SK-N-SH (cell line): ENCODE measurements at regions not wholly inside any gene's neighbourhood (a gene's known extent, or its start where the extent isn't known, plus 50 kb on each side); places are given as distances from the start of the nearest gene placed in this dataset.

Experiments
- CTCF ChIA-PET: fragments of 300-600, 350-600 bp; formaldehyde crosslinking; extraction: SDS; loops from one replicate; lab custom pipeline; 2021; lab: Yijun Ruan, JAX
- POLR2A ChIA-PET: fragments of 350-600 bp; sonication (Branson Sonifier 250); formaldehyde crosslinking; extraction: SDS; loops from one replicate; lab custom pipeline; 2020; ENCODE audit warnings: antibody characterized with exemption, inconsistent platforms; lab: Yijun Ruan, JAX
- DNase-seq: peaks from one replicate; pipeline ENCODE4 v3.0.0; 2012
- H2AFZ ChIP-seq: fragments of 200-600 bp; sonication (generic); 2 replicates; pipeline ENCODE4 v1.8.1; 2016; ENCODE audit warnings: antibody characterized with exemption, mild to moderate bottlenecking, low read depth
- H3F3A ChIP-seq: fragments of 200-600 bp; sonication (generic); replicated peaks from 2 replicates; pipeline ENCODE3; 2016; ENCODE audit warnings: antibody characterized with exemption, mild to moderate bottlenecking; ENCODE audit not compliant: insufficient read depth
- H3K27ac ChIP-seq, 2 experiments: fragments of 200-500 bp in 1 of 2; fragments of 200-600 bp in 1 of 2; sonication (Bioruptor generic) in 1 of 2; sonication (generic), shearing (Covaris generic) in 1 of 2; 2 replicates each; pipeline versions ENCODE4 v1.5.1 to v1.6.1; 2014 to 2016; ENCODE audit warnings: low read depth in 2 of 2, inconsistent platforms in 1 of 2, low read length in 1 of 2, mild to moderate bottlenecking in 1 of 2, mixed read lengths in 1 of 2
- H3K27me3 ChIP-seq: fragments of 200-600 bp; sonication (generic), shearing (Covaris generic); 2 replicates; pipeline ENCODE4 v1.6.1; 2016; ENCODE audit warnings: mixed run types; ENCODE audit not compliant: insufficient read depth
- H3K36me3 ChIP-seq, 2 experiments: fragments of 200-500 bp in 1 of 2; fragments of 200-600 bp in 1 of 2; sonication (Bioruptor generic) in 1 of 2; sonication (generic) in 1 of 2; replicated peaks in 1 of 2; 2 replicates each; pipeline versions ENCODE3 to v1.5.1; 2014 to 2016; ENCODE audit warnings: low read length in 1 of 2, mild to moderate bottlenecking in 1 of 2; ENCODE audit not compliant: insufficient read depth in 2 of 2, control insufficient read depth in 1 of 2
- H3K4me1 ChIP-seq, 2 experiments: fragments of 200-500 bp in 1 of 2; fragments of 200-600 bp in 1 of 2; sonication (Bioruptor generic) in 1 of 2; sonication (generic), shearing (Covaris generic) in 1 of 2; 2 replicates each; pipeline versions ENCODE4 v1.5.1 to v1.6.1; 2014 to 2016; ENCODE audit warnings: low read depth in 1 of 2, low read length in 1 of 2, mixed run types in 1 of 2; ENCODE audit not compliant: insufficient read depth in 2 of 2, control insufficient read depth in 1 of 2
- H3K4me2 ChIP-seq: fragments of 200-600 bp; sonication (generic), shearing (Covaris generic); 2 replicates; pipeline ENCODE4 v1.6.1; 2017; ENCODE audit warnings: mixed run types
- H3K4me3 ChIP-seq, 2 experiments: fragments of 200-500 bp in 1 of 2; fragments of 200-600 bp in 1 of 2; sonication (Bioruptor generic) in 1 of 2; sonication (generic), shearing (Covaris generic) in 1 of 2; 2 replicates each; pipeline versions ENCODE4 v1.5.1 to v1.8.1; 2014 to 2016; ENCODE audit warnings: low read depth in 2 of 2, inconsistent platforms in 1 of 2, low read length in 1 of 2, mild to moderate bottlenecking in 1 of 2, mixed read lengths in 1 of 2, moderate library complexity in 1 of 2
- H3K79me2 ChIP-seq: fragments of 200-600 bp; sonication (generic); 2 replicates; pipeline ENCODE4 v1.8.1; 2017; ENCODE audit warnings: mild to moderate bottlenecking; ENCODE audit not compliant: insufficient read depth
- H3K9ac ChIP-seq: fragments of 200-600 bp; sonication (generic); 2 replicates; pipeline ENCODE4 v1.6.1; 2017; ENCODE audit warnings: mixed run types
- H3K9me2 ChIP-seq: fragments of 200-600 bp; sonication (generic); 2 replicates; pipeline ENCODE4 v1.6.1; 2017; ENCODE audit warnings: mixed run types
- H3K9me3 ChIP-seq: fragments of 200-600 bp; sonication (generic); 2 replicates; pipeline ENCODE4 v1.6.1; 2017; ENCODE audit warnings: mixed run types, mild to moderate bottlenecking, moderate library complexity
- H4K20me1 ChIP-seq: fragments of 200-600 bp; sonication (generic); 2 replicates; pipeline ENCODE4 v1.6.1; 2017; ENCODE audit warnings: mild to moderate bottlenecking, mixed run types; ENCODE audit not compliant: insufficient read depth
- CTCF ChIP-seq: fragments of 200-600 bp; sonication (generic); IDR thresholded peaks from 2 replicates; pipeline ENCODE4 v1.6.1; 2017; ENCODE audit warnings: antibody characterized with exemption, mild to moderate bottlenecking, moderate library complexity
- EP300 ChIP-seq, 2 experiments: IDR thresholded peaks; 2 replicates each; pipeline versions ENCODE4 v1.4.0 to v1.6.1; 2012; ENCODE audit warnings: borderline replicate concordance in 1 of 2, low read depth in 1 of 2, low read length in 1 of 2
- FOSL2 ChIP-seq: IDR thresholded peaks from 2 replicates; pipeline ENCODE4 v1.4.0; 2012; ENCODE audit warnings: low read depth, mild to moderate bottlenecking, moderate library complexity, borderline replicate concordance
- FOXJ3 ChIP-seq: sonication (generic); formaldehyde crosslinking; IDR thresholded peaks from 2 replicates; pipeline ENCODE4 v1.5.1; 2020; ENCODE audit warnings: mild to moderate bottlenecking, missing genetic modification reagents
- FOXM1 ChIP-seq: IDR thresholded peaks from 2 replicates; pipeline ENCODE4 v1.4.0; 2012; ENCODE audit warnings: low read depth, mild to moderate bottlenecking
- JUND ChIP-seq: IDR thresholded peaks from 2 replicates; pipeline ENCODE4 v1.4.0; 2012
- NFIC ChIP-seq: IDR thresholded peaks from 2 replicates; pipeline ENCODE4 v1.4.0; 2012; ENCODE audit warnings: borderline replicate concordance
- PBX3 ChIP-seq: IDR thresholded peaks from 2 replicates; pipeline ENCODE4; 2012
- POLR2AphosphoS5 ChIP-seq: IDR thresholded peaks from 2 replicates; pipeline ENCODE4 v1.6.1; 2012; ENCODE audit warnings: low read depth, low read length
- RCOR1 ChIP-seq: fragments of 150-350 bp; IDR thresholded peaks from 2 replicates; pipeline ENCODE4 v1.6.1; 2017; ENCODE audit warnings: antibody characterized with exemption, low read length
- REST ChIP-seq: IDR thresholded peaks from 2 replicates; pipeline ENCODE4 v1.6.1; 2012; ENCODE audit warnings: mild to moderate bottlenecking, low read depth, low read length, moderate library complexity
- RXRA ChIP-seq: IDR thresholded peaks from 2 replicates; pipeline ENCODE4 v1.4.0; 2012; ENCODE audit warnings: low read depth, mild to moderate bottlenecking, borderline replicate concordance
- SMC3 ChIP-seq: IDR thresholded peaks from 2 replicates; pipeline ENCODE4 v1.6.1; 2012; ENCODE audit warnings: low read depth, low read length, improper control_type of control experiment
- TAF1 ChIP-seq: IDR thresholded peaks from 2 replicates; pipeline ENCODE4 v1.6.1; 2012; ENCODE audit warnings: low read depth, mild to moderate bottlenecking, low read length, moderate library complexity, borderline replicate concordance
- TCF12 ChIP-seq: IDR thresholded peaks from 2 replicates; pipeline ENCODE4 v1.4.0; 2012
- TEAD4 ChIP-seq: IDR thresholded peaks from 2 replicates; pipeline ENCODE4 v1.4.0; 2012; ENCODE audit warnings: mild to moderate bottlenecking, borderline replicate concordance; ENCODE audit not compliant: insufficient read depth
- WGBS: methylation state at CpG from one replicate; pipeline ENCODE4 v1.1.6; 2017; ENCODE audit warnings: low lambda C conversion rate; 5-methylcytosine and 5-hydroxymethylcytosine counted together
- TF ChIP-seq, protein P1 (sequence below): IDR thresholded peaks from 2 replicates; pipeline ENCODE4 v1.4.0; 2012; ENCODE audit warnings: low read depth

- TF ChIP-seq JUND, result peak; percentile 97
- no peak for TF ChIP-seq RCOR1
- TF ChIP-seq POLR2AphosphoS5, result peak; percentile 48; the same call in 1 of the 2 replicates
- TF ChIP-seq, protein P1, sequence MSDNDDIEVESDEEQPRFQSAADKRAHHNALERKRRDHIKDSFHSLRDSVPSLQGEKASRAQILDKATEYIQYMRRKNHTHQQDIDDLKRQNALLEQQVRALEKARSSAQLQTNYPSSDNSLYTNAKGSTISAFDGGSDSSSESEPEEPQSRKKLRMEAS, result peak; percentile 42; the same call in 1 of the 2 replicates
- peak; percentile 35 to 97; a peak in 3 of 4 replicates for TF ChIP-seq EP300 (IDR thresholded peaks at IDR 0.05; ENCODE audit: borderline replicate concordance in 1 of 2, low read depth in 1 of 2, low read length in 1 of 2)
- TF ChIP-seq RXRA, result peak; percentile 73; the same call in 1 of the 2 replicates
- TF ChIP-seq SMC3, result no peak
- peak; percentile 98 for TF ChIP-seq PBX3
- TF ChIP-seq REST, result 0 out of 2 replicates have a peak, but pooled peaks have one; percentile 25
- TF ChIP-seq NFIC, result peak; percentile 72
- TF ChIP-seq TCF12, result peak; percentile 99
- TF ChIP-seq FOSL2, result peak; percentile 93
- TF ChIP-seq FOXM1, result peak; percentile 64; the same call in 1 of the 2 replicates
- no peak for TF ChIP-seq TAF1
- no peak for TF ChIP-seq CTCF
- no peak for TF ChIP-seq FOXJ3 (CRISPR knock-in tag)
- TF ChIP-seq TEAD4, result peak; percentile 83
- ChIA-PET POLR2A (no interaction called here), CTCF (no interaction called here)
- Histone ChIP-seq H3K4me1 (no peaks in the 10 kb centered on the region), H4K20me1 (no peaks in the 10 kb centered on the region), H3K4me3 (no peak overlapping the region), H3K36me3 (no peaks in the 10 kb centered on the region), H3K4me2 (peak overlapping the region; percentile 32), H3K27me3 (no peaks in the 10 kb centered on the region), H3K79me2 (no peaks in the 10 kb centered on the region), H3K27ac (peak overlapping the region; percentile 43 to 89; a peak in 3 of 4 replicates), H3K9me2 (no peaks in the 10 kb centered on the region), H3F3A (peaks cover 31% of the 10 kb centered on the region), H3K9ac (peak overlapping the region; percentile 51; the same call in 1 of the 2 replicates), H3K9me3 (no peaks in the 10 kb centered on the region), H2AFZ (0 out of 2 replicates have a peak overlapping the region, but pooled peaks have one; percentile 44)
- 10% methylated on average over 1 of the region's 1 CpG for WGBS
- no peak for DNase-seq
These were observed 350.7 kb upstream of the TLE4 start for GRCh38 chr9:79221084-79221483.
